PC-3 (cell line): ENCODE measurements at regions not wholly inside any gene's neighbourhood (a gene's known extent, or its start where the extent isn't known, plus 50 kb on each side); places are given as distances from the start of the nearest gene placed in this dataset.

Experiments used
- ATAC-seq: fragments of 200-7000 bp; cut with Tn5 transposase; 2 replicates; pipeline ENCODE4 v1.9.1; 2020; ENCODE audit warnings: mild to moderate bottlenecking, moderate library complexity
- BruUV-seq: library from RNA; stranded (reverse); fragments of 400-500 nt; replicated peaks from 2 replicates; lab custom pipeline; 2021; lab: Mats Ljungman, UMichigan
- CTCF ChIA-PET: fragments of 300-600 bp; sonication (Branson Sonifier 250); formaldehyde crosslinking; loops from one replicate; lab custom pipeline; 2022; ENCODE audit warnings: antibody characterized with exemption; lab: Charles Lee
- POLR2A ChIA-PET: fragments of 300-600 bp; sonication (Branson Sonifier 250); formaldehyde crosslinking; loops from one replicate; lab custom pipeline; 2022; ENCODE audit warnings: antibody characterized with exemption; ENCODE audit not compliant: unreplicated experiment; lab: Charles Lee
- DNase-seq: peaks from one replicate; pipeline ENCODE4 v3.0.0-alpha.2; 2015
- H2AFZ ChIP-seq: fragments of 300-600 bp; sonication (generic); 2 replicates; pipeline ENCODE4 v1.6.0; 2016; ENCODE audit warnings: antibody characterized with exemption, low read length
- H3F3A ChIP-seq: fragments of 300-600 bp; sonication (generic); one replicate; pipeline ENCODE4 v1.6.0; 2017; ENCODE audit warnings: antibody characterized with exemption, low read length, control low read depth, mild to moderate bottlenecking; ENCODE audit not compliant: unreplicated experiment
- H3K27ac ChIP-seq: fragments of 300-600 bp; sonication (generic); 2 replicates; pipeline ENCODE4 v1.5.1; 2016; ENCODE audit warnings: mild to moderate bottlenecking, low read length
- H3K27me3 ChIP-seq: fragments of 300-600 bp; sonication (generic); 2 replicates; pipeline ENCODE4 v1.6.1; 2016; ENCODE audit warnings: low read length, mixed read lengths
- H3K36me3 ChIP-seq: fragments of 300-600 bp; sonication (generic); 2 replicates; pipeline ENCODE4 v1.6.1; 2016; ENCODE audit warnings: low read depth, mixed run types, low read length, mixed read lengths
- H3K4me1 ChIP-seq: fragments of 300-600 bp; sonication (generic); 2 replicates; pipeline ENCODE4 v1.5.1; 2016; ENCODE audit warnings: low read length; ENCODE audit not compliant: insufficient read depth
- H3K4me2 ChIP-seq: fragments of 300-600 bp; sonication (generic); 2 replicates; pipeline ENCODE4 v1.6.0; 2016; ENCODE audit warnings: low read length
- H3K4me3 ChIP-seq: fragments of 300-600 bp; sonication (generic); 2 replicates; pipeline ENCODE4 v1.5.1; 2016; ENCODE audit warnings: mild to moderate bottlenecking, low read length, mixed read lengths
- H3K79me2 ChIP-seq: fragments of 300-600 bp; sonication (generic); 2 replicates; pipeline ENCODE4 v1.6.1; 2017; ENCODE audit warnings: low read length, mixed read lengths
- H3K9ac ChIP-seq: fragments of 300-600 bp; sonication (generic); 2 replicates; pipeline ENCODE4 v1.6.0; 2016; ENCODE audit warnings: mild to moderate bottlenecking, low read length
- H3K9me2 ChIP-seq: fragments of 300-600 bp; sonication (generic); replicated peaks from 2 replicates; pipeline ENCODE4 v1.6.1; 2016; ENCODE audit warnings: mixed run types, low read length, mixed read lengths
- H3K9me3 ChIP-seq: fragments of 300-600 bp; sonication (generic); 2 replicates; pipeline ENCODE4 v1.6.1; 2016; ENCODE audit warnings: low read length, mixed read lengths
- H4K20me1 ChIP-seq: fragments of 300-600 bp; sonication (generic); 2 replicates; pipeline ENCODE4 v1.6.1; 2016; ENCODE audit warnings: low read length, mixed read lengths
- EZH2 ChIP-seq: fragments of 300-600 bp; sonication (generic); IDR thresholded peaks from one replicate; pipeline ENCODE4 v1.6.1; 2017; ENCODE audit warnings: antibody characterized with exemption, mild to moderate bottlenecking, low read length; ENCODE audit not compliant: unreplicated experiment
- EZH2phosphoT487 ChIP-seq: fragments of 300-600 bp; sonication (generic); IDR thresholded peaks from 2 replicates; pipeline ENCODE4 v1.6.1; 2018; ENCODE audit warnings: mild to moderate bottlenecking, antibody characterized with exemption, low read length, borderline replicate concordance
- intact Hi-C: fragments of 100-400 bp; cut with micrococcal nuclease; formaldehyde crosslinking; loops from 2 replicates; pipeline ENCODE4 v1.9.0; 2023
- TF ChIP-seq, protein P1 (sequence below): fragments of 300-600 bp; sonication (generic); conservative IDR thresholded peaks from 2 replicates; pipeline ENCODE4 v1.5.1; 2017; ENCODE audit warnings: antibody characterized with exemption, low read depth, mild to moderate bottlenecking, low read length

- CTCF ChIA-PET, result no interaction called here
- intact Hi-C loops, result no loop called here
- no peaks in the 10 kb centered on the region for H3K27me3 ChIP-seq
Observed at GRCh38 chr6:163963205-163964120, 548.9 kb downstream of the QKI start.

GRCh38 chr6:163962627-163963117 lies 548.2 kb downstream of the QKI start:
- CTCF ChIA-PET, result no interaction called here
- DNase-seq, result no peak
- Histone ChIP-seq H3K9ac (no peak overlapping the region), H3K4me3 (no peak overlapping the region), H3K27ac (no peak overlapping the region), H3K36me3 (no peaks in the 10 kb centered on the region), H3K4me1 (no peaks in the 10 kb centered on the region), H4K20me1 (no peaks in the 10 kb centered on the region), H3F3A (no peaks in the 10 kb centered on the region), H3K9me3 (no peaks in the 10 kb centered on the region), H2AFZ (no peak overlapping the region), H3K4me2 (no peak overlapping the region), H3K27me3 (no peaks in the 10 kb centered on the region), H3K9me2 (no peaks in the 10 kb centered on the region), H3K79me2 (no peaks in the 10 kb centered on the region)
- TF ChIP-seq, protein P1, sequence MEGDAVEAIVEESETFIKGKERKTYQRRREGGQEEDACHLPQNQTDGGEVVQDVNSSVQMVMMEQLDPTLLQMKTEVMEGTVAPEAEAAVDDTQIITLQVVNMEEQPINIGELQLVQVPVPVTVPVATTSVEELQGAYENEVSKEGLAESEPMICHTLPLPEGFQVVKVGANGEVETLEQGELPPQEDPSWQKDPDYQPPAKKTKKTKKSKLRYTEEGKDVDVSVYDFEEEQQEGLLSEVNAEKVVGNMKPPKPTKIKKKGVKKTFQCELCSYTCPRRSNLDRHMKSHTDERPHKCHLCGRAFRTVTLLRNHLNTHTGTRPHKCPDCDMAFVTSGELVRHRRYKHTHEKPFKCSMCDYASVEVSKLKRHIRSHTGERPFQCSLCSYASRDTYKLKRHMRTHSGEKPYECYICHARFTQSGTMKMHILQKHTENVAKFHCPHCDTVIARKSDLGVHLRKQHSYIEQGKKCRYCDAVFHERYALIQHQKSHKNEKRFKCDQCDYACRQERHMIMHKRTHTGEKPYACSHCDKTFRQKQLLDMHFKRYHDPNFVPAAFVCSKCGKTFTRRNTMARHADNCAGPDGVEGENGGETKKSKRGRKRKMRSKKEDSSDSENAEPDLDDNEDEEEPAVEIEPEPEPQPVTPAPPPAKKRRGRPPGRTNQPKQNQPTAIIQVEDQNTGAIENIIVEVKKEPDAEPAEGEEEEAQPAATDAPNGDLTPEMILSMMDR, result no peak
- TF ChIP-seq EZH2 (no peak), EZH2phosphoT487 (no peak)
- intact Hi-C loops, result no loop called here
- BruUV-seq, result no TSS peak
- POLR2A ChIA-PET, result no interaction called here
- no peak for ATAC-seq

More at GRCh38 chr6:163963205-163964120, 548.9 kb downstream of the QKI start:
- TF ChIP-seq EZH2phosphoT487 (no peak), EZH2 (no peak)
- TF ChIP-seq, protein P1, result no peak
- H3K36me3 ChIP-seq, result no peaks in the 10 kb centered on the region
- H2AFZ ChIP-seq, result no peak overlapping the region
- H3K9me3 ChIP-seq, result no peaks in the 10 kb centered on the region
- no peaks in the 10 kb centered on the region for H3K4me1 ChIP-seq
- H3K4me2 ChIP-seq, result no peak overlapping the region
- BruUV-seq, result no TSS peak
- H4K20me1 ChIP-seq, result no peaks in the 10 kb centered on the region
- no peak overlapping the region for H3K4me3 ChIP-seq
- no peak overlapping the region for H3K9ac ChIP-seq
- no peaks in the 10 kb centered on the region for H3K79me2 ChIP-seq
- no peak for DNase-seq
- no peaks in the 10 kb centered on the region for H3F3A ChIP-seq
- no peak overlapping the region for H3K27ac ChIP-seq
- POLR2A ChIA-PET, result no interaction called here
- ATAC-seq, result no peak
- no peaks in the 10 kb centered on the region for H3K9me2 ChIP-seq

GRCh38 chr6:163960128-163960527 lies 545.6 kb downstream of the QKI start:
- POLR2A ChIA-PET, result no interaction called here
- no TSS peak for BruUV-seq

More at GRCh38 chr6:163960128-163960527, 545.6 kb downstream of the QKI start:
- H3K9me3 ChIP-seq, result no peaks in the 10 kb centered on the region
- TF ChIP-seq EZH2phosphoT487 (no peak), EZH2 (no peak)
- TF ChIP-seq, protein P1, result no peak
- DNase-seq, result no peak
- H3K4me1 ChIP-seq, result no peaks in the 10 kb centered on the region
- no peak overlapping the region for H2AFZ ChIP-seq
- no peaks in the 10 kb centered on the region for H3K36me3 ChIP-seq
- H3F3A ChIP-seq, result no peaks in the 10 kb centered on the region
- no peaks in the 10 kb centered on the region for H3K9me2 ChIP-seq
- H4K20me1 ChIP-seq, result no peaks in the 10 kb centered on the region
- ATAC-seq, result no peak
- CTCF ChIA-PET, result no interaction called here
- H3K27ac ChIP-seq, result no peak overlapping the region
- H3K4me3 ChIP-seq, result no peak overlapping the region
- intact Hi-C loops, result no loop called here
- H3K27me3 ChIP-seq, result no peaks in the 10 kb centered on the region
- no peaks in the 10 kb centered on the region for H3K79me2 ChIP-seq
- no peak overlapping the region for H3K9ac ChIP-seq
- H3K4me2 ChIP-seq, result no peak overlapping the region
